SJCRH30 (cell line): ENCODE measurements at regions not wholly inside any gene's neighbourhood (a gene's known extent, or its start where the extent isn't known, plus 50 kb on each side); places are given as distances from the start of the nearest gene placed in this dataset.
"Not testable (repeated sequence)": the region's sequence is repeated elsewhere in the genome, so short reads cannot be mapped to it uniquely, and the experiment has no call there.

Experiments
- DNase-seq, 2 experiments: peaks; one replicate each; pipeline ENCODE4 v3.0.0-alpha.2; 2015 to 2020
- H3K27ac ChIP-seq: fragments of 250-450 bp; sonication (Bioruptor Pico); 2 replicates; pipeline ENCODE4 v1.5.1; 2020; ENCODE audit warnings: mild to moderate bottlenecking, moderate library complexity
- H3K27me3 ChIP-seq: fragments of 250-450 bp; sonication (Bioruptor Pico); 2 replicates; pipeline ENCODE4 v1.5.1; 2020; ENCODE audit warnings: mild to moderate bottlenecking, moderate library complexity
- H3K36me3 ChIP-seq: fragments of 250-450 bp; sonication (Bioruptor Pico); 2 replicates; pipeline ENCODE4 v1.5.1; 2020; ENCODE audit warnings: mild to moderate bottlenecking, moderate library complexity
- H3K4me1 ChIP-seq: fragments of 250-450 bp; sonication (Bioruptor Pico); 2 replicates; pipeline ENCODE4 v1.5.1; 2020; ENCODE audit warnings: mild to moderate bottlenecking, moderate library complexity
- H3K4me3 ChIP-seq: fragments of 250-450 bp; sonication (Bioruptor Pico); 2 replicates; pipeline ENCODE4 v1.5.1; 2020; ENCODE audit warnings: mild to moderate bottlenecking, moderate library complexity
- H3K9me3 ChIP-seq: fragments of 250-450 bp; sonication (Bioruptor Pico); replicated peaks from 2 replicates; pipeline ENCODE4 v1.5.1; 2020; ENCODE audit warnings: mild to moderate bottlenecking, moderate library complexity

GRCh38 chr3:125645616-125646015 lies 50.3 kb upstream of the OSBPL11 start:
- no peak overlapping the region for H3K4me3 ChIP-seq
- no peaks in the 10 kb centered on the region for H3K4me1 ChIP-seq
- H3K36me3 ChIP-seq = no peaks in the 10 kb centered on the region
- H3K9me3 ChIP-seq = no peaks in the 10 kb centered on the region
- H3K27me3 ChIP-seq = no peaks in the 10 kb centered on the region
- H3K27ac ChIP-seq = no peak overlapping the region
- DNase-seq = no peak

- Histone ChIP-seq H3K4me1 (no peaks in the 10 kb centered on the region), H3K36me3 (no peaks in the 10 kb centered on the region), H3K27ac (no peak overlapping the region), H3K9me3 (no peaks in the 10 kb centered on the region), H3K27me3 (no peaks in the 10 kb centered on the region), H3K4me3 (no peak overlapping the region)
- no peak for DNase-seq
Measured at GRCh38 chr3:125646581-125646980, 51.3 kb upstream of the OSBPL11 start.

DNA sequence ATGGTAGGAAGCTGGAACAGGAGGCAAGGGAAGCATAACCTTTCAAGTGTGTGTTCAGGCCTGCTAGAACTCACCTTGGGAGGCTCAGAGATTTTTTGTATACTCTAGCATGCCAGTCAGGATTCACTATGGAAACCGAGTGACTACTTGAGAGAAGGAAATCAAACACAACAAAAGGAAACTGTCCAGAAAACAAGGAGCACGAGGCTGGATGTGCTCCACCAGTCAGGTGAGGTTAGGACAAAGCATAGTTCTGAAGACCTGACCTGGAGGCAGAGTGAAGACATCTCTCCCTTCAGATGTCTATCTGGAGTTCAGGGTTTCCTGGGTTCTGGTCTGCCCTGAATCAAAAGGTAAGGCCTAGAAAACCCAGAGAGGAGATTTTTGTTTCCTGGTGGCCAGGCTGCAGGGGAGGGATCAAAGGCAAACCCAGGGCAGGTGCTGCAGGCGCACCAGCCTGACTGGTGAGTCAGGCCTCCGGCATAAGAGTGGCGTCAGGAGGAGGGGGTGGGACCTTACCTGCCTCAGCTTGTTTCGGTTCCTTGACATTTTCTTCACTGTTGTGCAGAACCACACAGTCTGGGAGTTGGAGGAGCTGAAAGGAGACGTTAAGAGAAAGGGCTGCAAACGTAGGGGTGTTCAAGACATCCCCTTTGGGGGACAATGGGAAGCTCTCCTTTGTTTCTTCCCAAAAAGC lies 52.2 kb upstream of the OSBPL11 start:
- Histone ChIP-seq H3K27ac (no peak overlapping the region), H3K4me1 (no peaks in the 10 kb centered on the region), H3K9me3 (no peaks in the 10 kb centered on the region), H3K4me3 (no peak overlapping the region), H3K27me3 (no peaks in the 10 kb centered on the region), H3K36me3 (no peaks in the 10 kb centered on the region)
- no peak for DNase-seq

DNA sequence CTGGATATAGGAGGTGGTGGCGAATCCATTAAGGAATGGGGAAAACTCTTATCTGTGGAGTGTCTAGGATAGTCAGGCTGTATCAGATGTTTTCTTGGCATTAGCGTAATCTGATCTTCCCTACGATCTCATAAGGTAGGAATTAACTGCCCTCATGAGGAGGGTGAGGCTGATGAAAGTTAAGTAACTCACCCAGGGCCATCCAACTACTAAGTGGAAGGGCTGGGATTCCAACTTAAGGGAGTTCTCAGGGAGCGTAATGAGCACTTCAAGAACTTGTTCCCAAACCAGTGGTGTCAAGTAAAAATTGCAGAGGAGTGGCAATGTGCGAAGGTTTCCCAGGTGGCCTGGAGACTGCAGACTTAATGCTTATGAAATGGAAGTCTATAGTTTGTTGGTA lies 55.9 kb upstream of the OSBPL11 start:
- no peaks in the 10 kb centered on the region for H3K4me1 ChIP-seq
- peak in 1 of 2 experiments; percentile 9 for DNase-seq
- H3K36me3 ChIP-seq = no peaks in the 10 kb centered on the region
- H3K27ac ChIP-seq = no peak overlapping the region
- no peak overlapping the region for H3K4me3 ChIP-seq
- H3K9me3 ChIP-seq = no peaks in the 10 kb centered on the region
- no peaks in the 10 kb centered on the region for H3K27me3 ChIP-seq

GRCh38 chr3:125652349-125652748 lies 57.1 kb upstream of the OSBPL11 start:
- H3K36me3 ChIP-seq = no peaks in the 10 kb centered on the region
- no peaks in the 10 kb centered on the region for H3K9me3 ChIP-seq
- no peaks in the 10 kb centered on the region for H3K27me3 ChIP-seq
- H3K4me3 ChIP-seq = no peak overlapping the region
- no peak overlapping the region for H3K27ac ChIP-seq
- H3K4me1 ChIP-seq = no peaks in the 10 kb centered on the region
- DNase-seq = no peak

GRCh38 chr3:125654526-125654925 lies 59.2 kb upstream of the OSBPL11 start:
- no peaks in the 10 kb centered on the region for H3K36me3 ChIP-seq

GRCh38 chr3:125662675-125663074 lies 67.4 kb upstream of the OSBPL11 start:
- Histone ChIP-seq H3K27me3 (no peaks in the 10 kb centered on the region), H3K4me3 (no peak overlapping the region), H3K36me3 (no peaks in the 10 kb centered on the region), H3K27ac (no peak overlapping the region), H3K9me3 (0 out of 2 replicates have a peak, but pooled peaks cover 4% of the 10 kb centered on the region), H3K4me1 (no peaks in the 10 kb centered on the region)
- DNase-seq = no peak

More at GRCh38 chr3:125654526-125654925, 59.2 kb upstream of the OSBPL11 start:
- no peak for DNase-seq
- Histone ChIP-seq H3K27ac (no peak overlapping the region), H3K4me1 (no peaks in the 10 kb centered on the region), H3K27me3 (no peaks in the 10 kb centered on the region), H3K9me3 (no peaks in the 10 kb centered on the region), H3K4me3 (no peak overlapping the region)

- Histone ChIP-seq H3K9me3 (no peaks in the 10 kb centered on the region), H3K4me1 (no peaks in the 10 kb centered on the region), H3K36me3 (no peaks in the 10 kb centered on the region), H3K4me3 (no peak overlapping the region), H3K27ac (no peak overlapping the region), H3K27me3 (no peaks in the 10 kb centered on the region)
- DNase-seq = no peak
Measured at GRCh38 chr3:125670352-125670751, 75.1 kb upstream of the OSBPL11 start.

- H3K27me3 ChIP-seq = no peaks in the 10 kb centered on the region
- no peak overlapping the region for H3K4me3 ChIP-seq
- no peaks in the 10 kb centered on the region for H3K36me3 ChIP-seq
- H3K9me3 ChIP-seq = no peaks in the 10 kb centered on the region
- DNase-seq = no peak
- no peaks in the 10 kb centered on the region for H3K4me1 ChIP-seq
- no peak overlapping the region for H3K27ac ChIP-seq
Measured at GRCh38 chr3:125670945-125671344, 75.6 kb upstream of the OSBPL11 start.

DNA sequence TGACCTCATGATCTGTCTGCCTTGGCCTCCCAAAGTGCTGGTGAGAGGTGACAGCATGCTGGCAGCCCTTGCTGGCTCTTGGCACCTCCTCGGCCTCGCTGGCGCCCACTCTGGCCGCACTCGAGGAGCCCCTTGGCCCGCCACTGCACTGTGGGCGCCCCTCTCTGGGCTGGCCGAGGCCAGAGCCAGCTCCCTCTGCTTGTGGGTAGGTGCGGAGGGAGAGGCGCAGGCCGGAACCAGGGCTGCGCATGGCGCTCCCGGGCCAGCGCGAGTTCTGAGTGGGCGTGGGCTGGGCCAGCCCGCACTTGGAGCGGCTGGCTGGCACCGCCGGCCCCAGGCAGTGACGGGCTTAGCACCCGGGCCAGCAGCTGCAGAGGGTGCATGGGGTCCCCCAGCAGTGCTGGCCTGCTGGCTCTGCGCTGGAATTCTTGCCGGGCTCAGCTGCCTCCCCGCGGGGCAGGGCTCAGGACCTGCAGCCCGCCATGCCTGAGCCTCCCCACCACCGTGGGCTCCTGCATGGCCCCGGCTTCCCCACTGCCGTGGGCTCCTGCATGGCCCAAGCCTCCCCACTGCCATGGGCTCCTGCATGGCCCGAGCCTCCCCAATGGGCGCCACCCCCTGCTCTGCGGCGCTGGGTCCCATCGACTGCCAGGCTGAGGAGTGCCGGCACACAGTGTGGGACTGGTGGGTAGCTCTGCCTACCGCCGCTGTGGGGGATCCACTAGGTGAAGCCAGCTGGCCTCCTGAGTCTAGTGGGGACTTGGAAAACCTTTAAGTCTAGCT lies 76.4 kb upstream of the OSBPL11 start:
- no peaks in the 10 kb centered on the region for H3K4me1 ChIP-seq
- H3K36me3 ChIP-seq = no peaks in the 10 kb centered on the region

GRCh38 chr3:125675791-125676190 lies 80.5 kb upstream of the OSBPL11 start:
- DNase-seq = no peak
- Histone ChIP-seq H3K4me3 (no peak overlapping the region), H3K9me3 (no peaks in the 10 kb centered on the region), H3K27ac (no peak overlapping the region), H3K36me3 (no peaks in the 10 kb centered on the region), H3K27me3 (no peaks in the 10 kb centered on the region), H3K4me1 (no peaks in the 10 kb centered on the region)

More for the DNA sequence above, 76.4 kb upstream of the OSBPL11 start:
- H3K9me3 ChIP-seq = no peaks in the 10 kb centered on the region
- no peak for DNase-seq
- no peak overlapping the region for H3K4me3 ChIP-seq
- H3K27ac ChIP-seq = no peak overlapping the region
- no peaks in the 10 kb centered on the region for H3K27me3 ChIP-seq

- DNase-seq = no peak
- H3K4me3 ChIP-seq = no peak overlapping the region
- H3K27ac ChIP-seq = no peak overlapping the region
- no peaks in the 10 kb centered on the region for H3K4me1 ChIP-seq
- no peaks in the 10 kb centered on the region for H3K27me3 ChIP-seq
- H3K36me3 ChIP-seq = no peaks in the 10 kb centered on the region
- no peaks in the 10 kb centered on the region for H3K9me3 ChIP-seq
Measured at GRCh38 chr3:125679258-125679657, 84.0 kb upstream of the OSBPL11 start.

DNA sequence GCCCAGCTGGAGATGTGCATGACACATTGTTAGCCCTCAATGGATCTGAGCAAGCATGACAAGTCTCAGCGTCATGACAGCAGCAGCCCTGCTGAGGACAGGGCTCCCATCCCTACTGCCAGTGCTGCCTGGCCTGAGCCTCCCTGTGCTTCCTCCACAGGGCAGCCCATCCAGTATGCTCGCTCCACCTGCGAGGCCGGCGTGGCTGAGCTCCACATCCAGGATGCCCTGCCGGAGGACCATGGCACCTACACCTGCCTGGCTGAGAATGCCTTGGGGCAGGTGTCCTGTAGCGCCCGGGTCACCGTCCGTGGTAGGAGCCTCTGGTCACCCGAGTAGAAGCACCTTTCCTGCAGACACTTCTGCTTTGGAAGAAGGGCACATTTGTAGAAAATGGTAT lies 85.8 kb upstream of the OSBPL11 start:
- no peak overlapping the region for H3K27ac ChIP-seq
- H3K4me1 ChIP-seq = no peaks in the 10 kb centered on the region
- H3K36me3 ChIP-seq = no peaks in the 10 kb centered on the region
- H3K27me3 ChIP-seq = no peaks in the 10 kb centered on the region
- no peak overlapping the region for H3K4me3 ChIP-seq
- no peak for DNase-seq
- no peaks in the 10 kb centered on the region for H3K9me3 ChIP-seq

- H3K4me1 ChIP-seq, H3K4me3 ChIP-seq, H3K27ac ChIP-seq, H3K9me3 ChIP-seq, H3K36me3 ChIP-seq, DNase-seq, H3K27me3 ChIP-seq: not testable (repeated sequence)
Measured at GRCh38 chr3:125681906-125682305, 86.6 kb upstream of the OSBPL11 start.

GRCh38 chr3:125682610-125683009 lies 87.3 kb upstream of the OSBPL11 start:
- H3K4me3 ChIP-seq, H3K36me3 ChIP-seq, H3K4me1 ChIP-seq, DNase-seq, H3K9me3 ChIP-seq, H3K27ac ChIP-seq, H3K27me3 ChIP-seq: not testable (repeated sequence)
